Stimulated activated CD4-positive, alpha-beta T cell treated with anti-CD3 and anti-CD28 coated beads, Interleukin-15, amount 100 ng/mL, for 48 hours (primary cell): ENCODE measurements at regions not wholly inside any gene's neighbourhood (a gene's known extent, or its start where the extent isn't known, plus 50 kb on each side); places are given as distances from the start of the nearest gene placed in this dataset.
"Not testable (repeated sequence)": the region's sequence is repeated elsewhere in the genome, so short reads cannot be mapped to it uniquely, and the experiment has no call there.

Experiments used
- DNase-seq, 2 donors: peaks; one replicate each; pipeline ENCODE4 v3.0.0-alpha.2; 2020; ENCODE audit warnings: low read depth in 2 of 2

DNA sequence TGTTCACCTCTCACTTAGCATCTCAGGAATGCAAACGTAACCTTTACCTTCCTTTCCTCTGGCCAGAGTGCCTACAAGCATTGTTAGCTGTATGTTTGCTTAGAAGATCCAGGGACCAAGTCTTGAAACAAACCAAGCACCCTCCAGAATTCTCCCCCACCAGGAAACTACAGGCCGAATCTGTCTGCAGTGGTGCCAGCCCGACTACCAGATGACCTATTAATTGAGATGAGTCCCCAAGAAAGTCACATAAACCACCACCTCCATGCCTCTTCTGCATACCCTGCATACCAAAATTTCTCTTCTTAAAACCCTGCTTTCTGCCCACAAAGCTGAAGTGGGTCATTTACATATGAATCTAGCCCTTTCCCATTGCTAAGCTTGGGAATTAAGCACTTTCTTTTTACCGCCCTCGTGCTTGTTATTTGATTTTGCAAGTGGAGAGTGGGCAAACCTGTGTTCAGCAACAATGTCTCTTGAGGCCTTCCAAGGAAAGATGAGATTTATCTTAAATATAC lies 1239.1 kb downstream of the CDH12 start:
- no peak for DNase-seq

DNA sequence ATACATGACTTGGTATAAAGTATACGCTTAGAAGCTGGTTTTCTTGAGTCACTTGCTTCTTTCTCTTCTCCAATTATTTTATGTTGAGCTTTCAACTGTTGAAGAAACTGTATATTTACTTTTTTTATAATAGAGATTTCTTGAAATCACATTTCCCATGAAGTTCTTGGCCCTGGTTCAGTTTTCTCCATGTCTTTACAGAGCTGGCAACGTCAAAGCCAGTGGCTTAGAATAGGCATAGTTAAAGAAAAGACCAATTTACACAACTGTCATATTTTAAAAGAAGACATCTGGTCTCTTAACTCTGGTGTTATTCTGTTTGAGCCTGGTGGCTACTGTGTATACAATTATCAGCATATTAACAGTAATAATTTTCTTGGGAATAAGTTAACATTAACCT lies 1249.3 kb downstream of the CDH12 start:
- no peak for DNase-seq

DNA sequence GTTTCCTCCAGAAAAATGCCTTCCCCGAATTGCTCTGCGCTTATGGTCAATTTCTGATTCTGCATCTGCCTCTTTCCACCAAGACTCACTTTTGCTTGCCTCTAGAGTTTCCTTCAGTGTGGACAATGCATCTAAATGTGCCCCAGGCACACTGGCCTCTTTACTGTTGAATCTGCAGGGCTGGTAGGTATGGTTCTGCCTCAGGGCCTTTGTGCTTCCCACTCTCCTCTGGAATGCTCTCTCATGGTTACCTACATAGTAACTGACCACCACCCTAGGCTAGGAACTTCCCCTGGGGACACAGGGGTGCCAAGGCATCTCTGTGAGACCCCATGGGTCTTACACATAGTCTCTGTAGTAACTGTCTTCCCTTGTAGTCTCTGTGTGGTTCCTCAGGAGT lies 1258.6 kb downstream of the CDH12 start:
- no peak for DNase-seq

DNA sequence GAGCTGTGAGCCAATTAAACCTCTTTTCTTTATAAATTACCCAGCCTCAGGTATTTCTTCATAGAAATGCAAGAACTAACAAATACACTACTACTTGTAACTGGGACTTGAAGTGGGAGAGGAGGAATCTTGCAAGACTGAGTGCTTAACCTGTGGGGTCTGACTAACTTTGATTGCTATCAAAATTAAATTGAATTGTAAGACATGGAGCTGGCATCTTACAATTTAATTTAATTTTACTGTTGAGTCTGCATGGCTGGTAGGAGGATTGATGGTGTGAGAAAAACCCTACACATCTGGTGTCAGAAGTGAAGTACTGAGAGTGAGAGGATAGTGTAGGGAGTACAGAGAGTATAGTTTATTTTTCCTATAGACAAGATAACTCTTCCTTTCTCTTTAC lies 1259.9 kb downstream of the CDH12 start:
- DNase-seq, result no peak

DNA sequence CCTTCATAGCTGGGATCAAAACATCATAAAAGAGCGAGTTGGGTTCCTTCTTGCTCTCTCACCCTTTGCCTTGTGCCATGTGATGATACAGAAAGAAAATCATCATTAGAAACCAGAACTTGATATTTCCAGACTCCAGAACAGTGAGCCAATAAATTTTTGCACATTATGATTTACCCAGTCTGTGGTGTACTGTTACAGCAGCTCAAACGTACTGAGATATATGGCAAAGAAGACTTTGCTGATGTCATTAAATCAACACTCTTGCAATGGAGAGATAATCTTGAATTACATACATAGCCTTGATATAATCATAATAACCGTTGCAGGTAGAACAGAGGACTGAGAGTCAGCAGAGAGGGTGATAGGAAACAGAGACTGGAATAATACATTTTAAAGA lies 1271.6 kb downstream of the CDH12 start:
- DNase-seq, result no peak

DNA sequence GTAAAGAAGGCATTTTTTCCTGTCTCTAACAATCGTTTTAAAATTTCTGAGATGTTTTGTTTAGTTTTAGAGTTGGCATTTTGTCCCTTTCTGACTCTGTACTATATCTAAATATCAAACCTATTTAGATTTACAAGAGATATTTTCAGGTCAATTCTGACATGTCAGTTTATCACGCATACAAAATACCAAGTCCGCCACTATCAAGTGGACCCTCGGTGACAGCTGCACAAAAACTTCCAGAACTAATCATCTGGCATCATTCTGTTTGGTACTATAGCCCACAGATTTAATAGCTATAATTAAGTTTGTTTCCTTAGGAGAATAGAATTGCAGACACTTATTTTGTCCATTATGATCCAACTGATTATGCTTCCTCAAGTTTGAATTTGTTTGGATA lies 1278.2 kb downstream of the CDH12 start:
- DNase-seq, result no peak

DNA sequence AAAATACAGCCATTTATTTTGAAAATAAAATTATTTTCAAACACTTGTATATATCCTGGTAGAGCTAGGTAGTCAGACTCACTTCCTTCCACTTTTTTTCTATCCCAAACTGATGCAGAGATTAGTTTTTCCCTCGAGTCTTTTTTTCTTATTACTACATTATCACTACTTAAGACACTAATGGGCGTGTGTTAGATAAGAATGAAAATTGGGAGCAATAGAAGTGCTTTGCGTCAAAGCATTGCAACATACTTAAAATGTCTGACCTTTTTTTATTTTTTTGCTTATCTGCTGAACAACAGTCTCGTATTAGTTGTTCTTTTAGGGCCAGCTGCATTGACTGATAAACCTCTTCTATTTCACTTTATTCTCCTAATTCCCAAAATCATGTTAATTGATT lies 1278.7 kb downstream of the CDH12 start:
- no peak for DNase-seq

DNA sequence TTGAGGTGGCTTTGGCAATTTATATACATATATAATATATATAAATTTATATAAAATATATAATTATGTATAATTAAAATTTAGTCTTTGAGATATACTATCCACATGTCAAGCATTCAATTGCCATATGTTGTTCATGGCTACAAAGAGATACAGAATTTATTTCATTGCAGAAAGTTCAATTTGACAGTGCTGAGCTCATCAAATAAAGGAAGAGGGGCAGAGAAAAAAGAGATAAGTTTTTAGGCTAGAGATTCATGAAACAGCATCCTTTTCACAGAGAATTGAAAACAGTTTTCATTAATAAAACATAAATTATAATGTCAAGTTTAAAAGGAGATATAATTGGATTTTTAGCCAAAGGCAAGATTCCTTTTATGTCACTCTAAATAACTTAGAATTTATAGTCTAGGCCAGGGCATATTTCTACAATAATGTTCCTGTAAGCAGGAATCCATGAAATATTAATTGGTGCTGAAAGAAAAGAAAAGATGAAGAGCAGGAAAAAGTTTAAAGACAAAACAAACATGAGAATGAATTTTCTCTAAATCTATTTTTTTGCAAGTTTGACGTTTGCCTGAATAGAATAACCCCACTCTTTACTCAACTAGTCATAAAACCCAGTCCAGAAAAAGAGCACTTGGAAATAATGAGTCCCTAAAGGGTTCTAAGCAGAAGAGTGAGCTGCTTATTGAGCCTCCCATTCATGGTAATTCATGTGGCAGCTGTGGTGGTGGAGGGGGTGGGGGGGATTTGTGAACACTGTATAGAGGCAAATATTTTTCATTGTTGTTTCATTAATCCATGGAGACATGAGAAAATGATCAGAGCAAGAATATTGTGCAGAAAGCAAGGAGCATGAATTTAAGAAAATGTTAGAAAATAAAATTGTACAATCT lies 1279.5 kb downstream of the CDH12 start:
- DNase-seq, result no peak

DNA sequence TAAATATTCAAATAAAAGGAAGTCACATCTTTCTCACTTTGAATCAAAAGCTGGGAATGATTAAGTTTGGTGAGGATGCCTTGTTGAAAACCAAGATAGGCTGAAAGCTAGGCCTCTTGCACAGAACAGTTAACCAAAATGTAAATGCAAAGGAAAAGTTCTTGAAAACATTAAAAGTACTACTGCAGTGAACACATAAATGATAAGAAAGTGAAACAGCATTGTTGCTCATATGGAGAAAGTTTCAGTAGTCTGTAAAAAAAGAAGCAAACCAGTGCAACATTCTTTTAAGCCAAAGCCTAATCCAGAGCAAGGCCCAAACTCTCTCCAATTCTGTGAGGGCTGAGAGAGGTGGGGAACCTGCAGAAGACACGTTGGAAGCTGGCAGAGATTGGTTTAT lies 1281.9 kb downstream of the CDH12 start:
- DNase-seq, result not testable (repeated sequence)

DNA sequence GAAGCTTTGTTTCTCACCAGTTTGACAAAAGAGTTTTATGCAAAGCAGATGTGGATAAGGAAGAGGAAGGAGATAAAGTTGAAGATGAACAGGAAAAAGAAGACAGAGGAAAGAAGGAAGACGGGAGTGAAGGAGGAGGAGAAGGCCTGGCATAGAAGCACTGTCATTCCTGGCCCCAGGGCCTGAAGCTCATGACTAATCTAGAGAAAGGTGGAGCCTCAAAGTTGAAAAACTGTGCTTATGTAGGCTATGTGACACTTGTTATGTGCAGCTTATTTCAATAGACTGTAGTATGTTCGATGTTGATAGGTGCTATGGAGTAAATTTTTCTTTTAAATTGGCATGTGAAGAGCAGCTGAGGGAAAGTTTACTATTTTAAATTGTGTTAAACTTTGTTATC lies 1294.0 kb downstream of the CDH12 start:
- DNase-seq, result not testable (repeated sequence)

DNA sequence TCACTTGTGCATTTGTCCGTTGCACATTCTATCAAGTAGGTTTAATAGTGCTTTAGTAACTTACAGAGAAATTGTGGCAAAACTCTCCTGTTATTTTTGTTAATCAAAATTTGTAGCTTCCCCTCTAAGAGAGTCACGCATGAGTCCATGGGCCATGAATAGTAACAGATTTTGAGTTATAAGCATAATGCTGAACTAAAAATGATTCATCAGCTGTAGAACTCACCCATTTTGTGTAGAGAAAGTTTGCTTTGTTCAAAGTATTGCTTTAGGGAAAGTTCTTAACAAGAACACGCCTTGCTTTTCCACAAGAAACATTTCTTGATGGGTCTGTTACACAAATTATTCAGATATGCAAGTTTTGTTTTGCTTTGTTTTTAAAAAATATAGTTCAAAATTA lies 1300.9 kb downstream of the CDH12 start:
- DNase-seq, result not testable (repeated sequence)

DNA sequence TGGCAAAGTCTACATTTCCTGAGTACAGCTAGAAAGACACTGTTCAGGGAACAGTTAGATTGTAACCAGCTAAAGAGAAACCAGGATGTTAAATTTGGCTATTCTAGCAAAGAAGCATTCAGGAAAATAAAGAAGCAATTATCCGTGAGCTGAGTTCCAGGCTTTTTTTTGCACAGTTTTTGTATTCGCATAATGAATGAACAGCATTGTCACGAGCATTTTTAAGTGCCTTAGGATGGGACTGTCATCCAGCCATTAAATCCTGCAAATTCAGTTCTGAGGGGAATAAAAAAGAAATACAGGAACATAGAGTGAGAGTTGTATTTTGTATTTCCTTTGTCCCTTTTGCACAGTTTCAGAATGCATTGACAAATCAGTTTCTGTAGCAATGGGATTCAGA lies 1302.2 kb downstream of the CDH12 start:
- DNase-seq, result not testable (repeated sequence)

DNA sequence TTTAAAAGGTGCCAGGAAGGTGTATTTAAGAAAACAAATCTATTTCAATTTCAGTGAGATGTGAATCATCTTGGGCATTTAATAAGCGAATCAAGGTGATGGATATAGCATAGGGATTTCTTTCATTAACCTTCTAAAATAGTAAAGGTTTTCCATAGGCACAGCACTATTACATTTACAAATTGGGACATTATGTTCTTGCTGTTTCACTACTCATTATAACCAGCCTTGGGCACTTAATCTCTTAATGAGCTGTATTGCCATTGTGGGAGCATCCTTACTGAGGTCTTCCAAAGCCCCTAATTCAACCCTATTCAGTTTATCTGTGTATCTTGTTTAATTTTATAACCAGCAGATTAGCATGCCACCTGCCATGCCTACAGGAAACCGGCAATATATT lies 1305.5 kb downstream of the CDH12 start:
- not testable (repeated sequence) for DNase-seq

DNA sequence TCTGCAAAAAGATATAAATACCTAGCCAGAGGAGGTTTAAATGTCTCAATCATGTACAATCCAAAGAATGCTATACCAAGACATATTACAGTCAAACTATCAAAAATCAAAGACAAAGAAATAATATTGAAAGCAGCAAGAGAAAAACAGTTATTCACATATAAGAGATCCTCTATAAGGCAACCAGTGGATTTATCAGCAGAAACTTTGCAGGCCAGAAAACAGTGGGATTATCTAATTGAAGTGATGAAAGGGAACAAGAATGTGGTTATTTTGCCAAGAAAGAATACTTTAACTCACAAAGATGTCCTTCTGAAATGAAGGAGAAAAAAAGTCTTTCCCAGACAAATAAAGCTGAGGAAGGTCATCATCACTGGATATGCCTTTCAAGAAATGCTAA lies 1318.0 kb downstream of the CDH12 start:
- DNase-seq, result not testable (repeated sequence)

DNA sequence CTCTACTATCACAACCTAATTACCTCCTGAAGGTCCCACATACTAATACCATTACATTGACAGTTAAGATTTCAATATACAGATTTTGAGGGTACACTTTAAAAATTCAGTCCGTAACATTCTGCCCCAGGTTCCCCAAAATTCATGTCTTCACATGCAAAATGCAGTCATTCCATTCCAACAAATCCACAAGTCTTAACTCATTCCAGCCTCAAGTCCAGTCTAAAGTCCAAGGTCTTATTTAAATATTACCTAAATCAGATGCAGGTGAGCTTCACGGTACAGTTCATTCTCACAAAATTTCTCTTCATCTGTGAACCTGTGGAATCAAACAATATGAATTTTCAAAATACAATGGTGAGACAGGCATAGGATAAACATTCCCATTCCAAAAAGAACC lies 1332.0 kb downstream of the CDH12 start:
- not testable (repeated sequence) for DNase-seq

DNA sequence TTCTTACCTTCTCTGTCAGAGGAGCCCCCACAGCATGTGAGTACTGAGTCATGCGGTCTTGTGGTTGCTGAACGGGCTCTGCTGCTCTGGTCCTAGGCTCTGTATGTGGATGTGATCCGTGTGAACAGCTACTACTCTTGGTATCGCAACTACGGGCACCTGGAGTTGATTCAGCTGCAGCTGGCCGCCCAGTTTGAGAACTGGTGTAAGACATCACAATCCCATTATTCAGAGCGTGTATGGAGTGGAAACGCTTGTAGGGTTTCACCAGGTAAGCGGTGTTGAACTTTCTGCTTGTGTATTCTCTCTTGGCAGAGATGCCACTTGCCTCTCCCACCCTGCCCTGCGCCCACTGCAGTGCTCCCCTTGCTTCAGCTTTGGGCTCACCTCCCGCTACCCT lies 1356.2 kb downstream of the CDH12 start:
- DNase-seq, result not testable (repeated sequence)

DNA sequence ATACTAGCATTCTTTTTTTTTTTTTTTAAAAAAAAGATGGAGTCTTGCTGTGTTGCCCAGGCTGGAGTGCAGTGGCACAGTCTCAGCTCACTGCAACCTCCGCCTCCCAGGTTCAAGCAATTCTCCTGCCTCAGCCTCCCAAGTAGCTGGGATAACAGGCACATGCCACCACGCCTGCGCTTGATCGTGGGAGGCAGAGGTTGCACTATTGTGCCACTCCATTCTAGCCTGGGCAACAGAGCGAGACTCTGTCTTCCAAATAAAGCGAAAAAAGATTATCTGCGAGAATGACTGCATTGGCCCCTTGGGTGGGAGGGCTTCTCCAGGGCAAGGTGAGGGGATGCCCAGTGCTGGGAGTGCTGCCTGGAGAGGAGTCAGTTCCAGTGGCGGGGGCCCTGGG lies 1357.1 kb downstream of the CDH12 start:
- not testable (repeated sequence) for DNase-seq

DNA sequence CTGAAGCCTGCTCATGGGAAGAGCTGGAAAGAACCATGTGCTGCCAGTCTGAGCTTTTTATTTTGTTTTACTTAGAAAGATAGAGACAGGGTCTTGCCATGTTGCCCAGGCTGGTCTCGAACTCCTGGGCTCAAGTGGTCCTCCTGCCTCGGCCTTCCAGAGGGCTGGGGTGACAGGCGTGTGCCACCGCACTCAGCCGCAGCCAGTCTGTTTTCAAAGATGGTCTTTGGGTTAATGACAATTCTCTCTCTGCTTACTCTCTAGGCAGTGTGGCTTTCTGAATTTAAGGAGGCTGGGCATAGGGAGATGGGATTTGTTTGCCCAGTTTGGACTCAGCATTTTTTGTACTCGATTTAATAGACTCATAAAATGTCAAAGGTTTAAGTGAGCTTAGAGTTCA lies 1357.9 kb downstream of the CDH12 start:
- not testable (repeated sequence) for DNase-seq

DNA sequence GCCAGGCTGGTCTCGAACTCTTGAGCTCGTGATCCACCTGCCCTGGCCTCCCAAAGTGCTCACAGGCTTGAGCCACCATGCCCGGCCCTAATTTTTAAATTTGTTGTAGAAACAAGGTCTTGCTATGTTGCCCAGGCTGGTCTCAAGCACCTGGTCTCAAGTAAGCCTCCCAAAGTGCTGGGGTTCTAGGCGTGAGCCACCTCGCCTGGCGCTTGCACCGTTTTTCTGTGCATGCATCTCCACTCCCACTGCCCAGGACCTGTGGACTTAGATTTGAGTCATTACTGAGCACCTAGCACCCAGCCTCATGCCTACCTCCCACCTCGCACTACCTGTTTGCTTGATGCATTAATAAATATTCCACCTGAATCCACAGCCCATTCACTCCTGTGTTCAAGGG lies 1359.1 kb downstream of the CDH12 start:
- DNase-seq, result not testable (repeated sequence)

DNA sequence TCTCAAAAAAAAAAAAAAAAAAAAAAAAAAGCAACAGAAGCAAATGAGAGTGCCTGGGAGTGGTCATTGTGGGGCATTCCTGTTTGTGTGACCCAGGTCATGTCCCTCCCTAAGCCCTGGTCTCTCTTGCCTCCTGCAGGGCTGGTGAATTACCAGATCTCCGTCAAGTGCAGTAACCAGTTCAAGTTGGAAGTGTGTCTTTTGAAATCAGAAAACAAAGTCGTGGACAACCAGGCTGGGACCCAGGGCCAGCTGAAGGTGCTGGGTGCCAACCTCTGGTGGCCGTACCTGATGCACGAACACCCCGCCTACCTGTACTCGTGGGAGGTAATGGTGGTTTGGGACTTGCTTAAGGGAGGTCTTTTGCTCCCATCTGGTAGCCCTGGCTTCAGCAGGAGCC lies 1362.0 kb downstream of the CDH12 start:
- not testable (repeated sequence) for DNase-seq

DNA sequence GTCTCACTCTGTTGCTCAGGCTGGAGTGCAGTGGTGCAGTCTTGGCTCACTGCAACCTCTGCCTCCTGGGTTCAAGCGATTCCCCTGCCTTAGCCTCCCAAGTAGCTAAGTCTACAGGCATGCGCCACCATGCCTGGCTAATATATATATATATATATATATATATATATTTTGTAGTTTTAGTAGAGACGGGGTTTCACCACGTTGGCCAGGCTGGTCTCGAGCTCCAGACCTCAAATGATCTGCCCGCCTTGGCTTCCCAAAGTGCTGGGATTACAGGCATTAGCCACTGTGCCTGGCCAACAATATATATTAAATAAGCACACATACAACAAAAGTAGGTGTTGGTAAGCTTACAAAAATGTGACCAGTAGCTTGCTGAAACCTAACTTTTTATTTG lies 1364.3 kb downstream of the CDH12 start:
- DNase-seq, result not testable (repeated sequence)

DNA sequence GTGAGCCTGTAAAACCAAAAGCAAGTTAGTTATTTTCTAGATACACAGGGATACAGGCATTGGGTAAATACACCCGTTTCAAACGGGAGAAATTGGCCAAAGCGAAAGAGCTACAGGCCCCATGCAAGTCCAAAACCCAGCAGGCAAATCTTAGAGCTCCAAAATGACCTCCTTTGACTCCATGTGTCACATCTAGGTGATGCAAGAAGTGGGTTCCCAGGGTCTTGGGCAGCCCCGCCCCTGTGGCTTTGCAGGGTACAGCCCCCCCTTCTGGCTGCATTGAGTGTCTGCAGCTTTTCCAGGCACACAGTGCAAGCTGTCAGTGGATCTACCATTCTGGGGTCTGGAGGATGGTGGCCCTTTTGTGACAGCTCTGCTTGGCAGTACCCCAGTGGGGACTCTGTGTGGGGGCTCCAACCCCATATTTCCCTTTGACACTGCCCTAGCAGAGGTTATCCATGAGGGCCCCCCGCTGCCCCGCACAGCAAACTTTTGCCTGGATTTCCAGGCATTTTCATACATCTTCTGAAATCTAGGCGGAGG lies 1367.6 kb downstream of the CDH12 start:
- DNase-seq, result peak; percentile 26 to 33

DNA sequence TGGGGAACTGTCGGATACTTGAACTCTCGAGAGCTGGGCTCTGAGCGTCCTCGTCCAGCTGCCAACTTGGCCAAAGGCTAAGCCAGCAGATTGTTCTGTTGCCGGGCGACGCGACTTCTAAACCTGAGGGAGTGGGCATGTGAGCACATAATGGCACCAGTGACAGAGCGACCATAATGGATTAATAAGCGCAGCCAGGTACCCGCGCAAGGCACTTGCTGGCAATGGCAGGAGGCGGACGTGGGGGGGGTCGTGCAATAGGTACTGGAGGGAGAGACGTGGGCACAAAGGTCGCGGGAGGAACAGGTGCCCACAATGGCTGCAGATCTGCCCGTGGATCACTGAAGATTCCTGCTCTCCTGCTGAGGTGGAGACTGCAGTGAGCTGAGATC lies 1368.7 kb downstream of the CDH12 start:
- DNase-seq, result not testable (repeated sequence)
